PC-3 (cell line): ENCODE measurements at regions not wholly inside any gene's neighbourhood (a gene's known extent, or its start where the extent isn't known, plus 50 kb on each side); places are given as distances from the start of the nearest gene placed in this dataset.

Experiments used
- ATAC-seq: fragments of 200-7000 bp; cut with Tn5 transposase; 2 replicates; pipeline ENCODE4 v1.9.1; 2020; ENCODE audit warnings: mild to moderate bottlenecking, moderate library complexity
- BruUV-seq: library from RNA; stranded (reverse); fragments of 400-500 nt; replicated peaks from 2 replicates; lab custom pipeline; 2021; lab: Mats Ljungman, UMichigan
- CTCF ChIA-PET: fragments of 300-600 bp; sonication (Branson Sonifier 250); formaldehyde crosslinking; loops from one replicate; lab custom pipeline; 2022; ENCODE audit warnings: antibody characterized with exemption; lab: Charles Lee
- POLR2A ChIA-PET: fragments of 300-600 bp; sonication (Branson Sonifier 250); formaldehyde crosslinking; loops from one replicate; lab custom pipeline; 2022; ENCODE audit warnings: antibody characterized with exemption; ENCODE audit not compliant: unreplicated experiment; lab: Charles Lee
- DNase-seq: peaks from one replicate; pipeline ENCODE4 v3.0.0-alpha.2; 2015
- H2AFZ ChIP-seq: fragments of 300-600 bp; sonication (generic); 2 replicates; pipeline ENCODE4 v1.6.0; 2016; ENCODE audit warnings: antibody characterized with exemption, low read length
- H3F3A ChIP-seq: fragments of 300-600 bp; sonication (generic); one replicate; pipeline ENCODE4 v1.6.0; 2017; ENCODE audit warnings: antibody characterized with exemption, low read length, control low read depth, mild to moderate bottlenecking; ENCODE audit not compliant: unreplicated experiment
- H3K27ac ChIP-seq: fragments of 300-600 bp; sonication (generic); 2 replicates; pipeline ENCODE4 v1.5.1; 2016; ENCODE audit warnings: mild to moderate bottlenecking, low read length
- H3K27me3 ChIP-seq: fragments of 300-600 bp; sonication (generic); 2 replicates; pipeline ENCODE4 v1.6.1; 2016; ENCODE audit warnings: low read length, mixed read lengths
- H3K36me3 ChIP-seq: fragments of 300-600 bp; sonication (generic); 2 replicates; pipeline ENCODE4 v1.6.1; 2016; ENCODE audit warnings: low read depth, mixed run types, low read length, mixed read lengths
- H3K4me1 ChIP-seq: fragments of 300-600 bp; sonication (generic); 2 replicates; pipeline ENCODE4 v1.5.1; 2016; ENCODE audit warnings: low read length; ENCODE audit not compliant: insufficient read depth
- H3K4me2 ChIP-seq: fragments of 300-600 bp; sonication (generic); 2 replicates; pipeline ENCODE4 v1.6.0; 2016; ENCODE audit warnings: low read length
- H3K4me3 ChIP-seq: fragments of 300-600 bp; sonication (generic); 2 replicates; pipeline ENCODE4 v1.5.1; 2016; ENCODE audit warnings: mild to moderate bottlenecking, low read length, mixed read lengths
- H3K79me2 ChIP-seq: fragments of 300-600 bp; sonication (generic); 2 replicates; pipeline ENCODE4 v1.6.1; 2017; ENCODE audit warnings: low read length, mixed read lengths
- H3K9ac ChIP-seq: fragments of 300-600 bp; sonication (generic); 2 replicates; pipeline ENCODE4 v1.6.0; 2016; ENCODE audit warnings: mild to moderate bottlenecking, low read length
- H3K9me2 ChIP-seq: fragments of 300-600 bp; sonication (generic); replicated peaks from 2 replicates; pipeline ENCODE4 v1.6.1; 2016; ENCODE audit warnings: mixed run types, low read length, mixed read lengths
- H3K9me3 ChIP-seq: fragments of 300-600 bp; sonication (generic); 2 replicates; pipeline ENCODE4 v1.6.1; 2016; ENCODE audit warnings: low read length, mixed read lengths
- H4K20me1 ChIP-seq: fragments of 300-600 bp; sonication (generic); 2 replicates; pipeline ENCODE4 v1.6.1; 2016; ENCODE audit warnings: low read length, mixed read lengths
- EZH2 ChIP-seq: fragments of 300-600 bp; sonication (generic); IDR thresholded peaks from one replicate; pipeline ENCODE4 v1.6.1; 2017; ENCODE audit warnings: antibody characterized with exemption, mild to moderate bottlenecking, low read length; ENCODE audit not compliant: unreplicated experiment
- EZH2phosphoT487 ChIP-seq: fragments of 300-600 bp; sonication (generic); IDR thresholded peaks from 2 replicates; pipeline ENCODE4 v1.6.1; 2018; ENCODE audit warnings: mild to moderate bottlenecking, antibody characterized with exemption, low read length, borderline replicate concordance
- intact Hi-C: fragments of 100-400 bp; cut with micrococcal nuclease; formaldehyde crosslinking; loops from 2 replicates; pipeline ENCODE4 v1.9.0; 2023
- TF ChIP-seq, protein P1 (sequence below): fragments of 300-600 bp; sonication (generic); conservative IDR thresholded peaks from 2 replicates; pipeline ENCODE4 v1.5.1; 2017; ENCODE audit warnings: antibody characterized with exemption, low read depth, mild to moderate bottlenecking, low read length

GRCh38 chr15:96042734-96043224 lies 287.7 kb upstream of the NR2F2 start:
- no peaks in the 10 kb centered on the region for H3F3A ChIP-seq
- no peak for DNase-seq
- POLR2A ChIA-PET: no interaction called here
- intact Hi-C loops: no loop called here
- no peaks in the 10 kb centered on the region for H3K27me3 ChIP-seq
- H3K4me2 ChIP-seq: no peak overlapping the region
- CTCF ChIA-PET: no interaction called here
- no peak overlapping the region for H3K9ac ChIP-seq
- H3K9me3 ChIP-seq: no peaks in the 10 kb centered on the region
- H3K27ac ChIP-seq: no peak overlapping the region
- no peaks in the 10 kb centered on the region for H3K79me2 ChIP-seq
- H3K36me3 ChIP-seq: no peaks in the 10 kb centered on the region
- no peaks in the 10 kb centered on the region for H3K9me2 ChIP-seq
- no peak overlapping the region for H3K4me3 ChIP-seq
- no peaks in the 10 kb centered on the region for H3K4me1 ChIP-seq
- no peak for ATAC-seq
- BruUV-seq: no TSS peak
- TF ChIP-seq EZH2phosphoT487 (no peak), EZH2 (no peak)
- TF ChIP-seq, protein P1, sequence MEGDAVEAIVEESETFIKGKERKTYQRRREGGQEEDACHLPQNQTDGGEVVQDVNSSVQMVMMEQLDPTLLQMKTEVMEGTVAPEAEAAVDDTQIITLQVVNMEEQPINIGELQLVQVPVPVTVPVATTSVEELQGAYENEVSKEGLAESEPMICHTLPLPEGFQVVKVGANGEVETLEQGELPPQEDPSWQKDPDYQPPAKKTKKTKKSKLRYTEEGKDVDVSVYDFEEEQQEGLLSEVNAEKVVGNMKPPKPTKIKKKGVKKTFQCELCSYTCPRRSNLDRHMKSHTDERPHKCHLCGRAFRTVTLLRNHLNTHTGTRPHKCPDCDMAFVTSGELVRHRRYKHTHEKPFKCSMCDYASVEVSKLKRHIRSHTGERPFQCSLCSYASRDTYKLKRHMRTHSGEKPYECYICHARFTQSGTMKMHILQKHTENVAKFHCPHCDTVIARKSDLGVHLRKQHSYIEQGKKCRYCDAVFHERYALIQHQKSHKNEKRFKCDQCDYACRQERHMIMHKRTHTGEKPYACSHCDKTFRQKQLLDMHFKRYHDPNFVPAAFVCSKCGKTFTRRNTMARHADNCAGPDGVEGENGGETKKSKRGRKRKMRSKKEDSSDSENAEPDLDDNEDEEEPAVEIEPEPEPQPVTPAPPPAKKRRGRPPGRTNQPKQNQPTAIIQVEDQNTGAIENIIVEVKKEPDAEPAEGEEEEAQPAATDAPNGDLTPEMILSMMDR: no peak
- no peaks in the 10 kb centered on the region for H4K20me1 ChIP-seq
- no peak overlapping the region for H2AFZ ChIP-seq

- ChIA-PET CTCF (no interaction called here), POLR2A (no interaction called here)
- H3K9ac ChIP-seq: no peak overlapping the region
- H3K4me1 ChIP-seq: no peaks in the 10 kb centered on the region
- H3K79me2 ChIP-seq: no peaks in the 10 kb centered on the region
- no peak overlapping the region for H3K4me3 ChIP-seq
- H2AFZ ChIP-seq: no peak overlapping the region
- no peaks in the 10 kb centered on the region for H3K9me2 ChIP-seq
- no peak overlapping the region for H3K4me2 ChIP-seq
- TF ChIP-seq, protein P1: no peak
- TF ChIP-seq EZH2 (no peak), EZH2phosphoT487 (no peak)
- H3K9me3 ChIP-seq: no peaks in the 10 kb centered on the region
- no peaks in the 10 kb centered on the region for H3F3A ChIP-seq
- H3K27ac ChIP-seq: no peak overlapping the region
- H4K20me1 ChIP-seq: no peaks in the 10 kb centered on the region
- H3K27me3 ChIP-seq: no peaks in the 10 kb centered on the region
- intact Hi-C loops: no loop called here
- no peaks in the 10 kb centered on the region for H3K36me3 ChIP-seq
- ATAC-seq (no peak), DNase-seq (no peak)
- no TSS peak for BruUV-seq
Observed at GRCh38 chr15:96043591-96044171, 286.8 kb upstream of the NR2F2 start.

DNA sequence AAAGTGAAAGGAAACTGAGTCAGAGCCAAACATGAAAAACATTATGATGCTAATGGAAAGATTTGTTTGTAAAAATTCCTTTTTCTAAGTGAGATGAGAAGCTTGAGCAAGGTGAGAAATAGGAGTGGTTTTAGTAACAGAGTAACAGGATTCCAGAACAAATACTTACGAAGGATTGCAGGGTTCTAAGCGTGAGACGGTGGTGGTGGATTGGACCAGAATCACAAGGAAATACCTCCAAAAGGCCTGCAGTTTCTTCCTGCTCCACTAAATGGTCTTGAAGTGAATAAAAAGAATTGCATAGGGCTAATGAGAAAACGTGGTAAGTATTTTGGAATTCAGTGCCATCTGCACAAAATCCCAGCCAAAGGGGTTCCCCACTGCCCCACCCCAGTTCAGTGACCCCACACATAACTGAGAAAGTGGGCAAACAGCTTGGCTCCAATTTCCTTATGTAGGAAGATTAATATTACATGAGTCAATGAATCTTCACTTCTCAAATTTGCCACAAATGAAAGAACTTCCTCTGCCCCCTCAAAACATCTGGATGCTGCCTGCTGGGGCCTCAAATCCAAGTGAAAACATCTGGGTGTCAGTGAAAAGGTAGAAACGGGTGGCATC lies 283.8 kb upstream of the NR2F2 start:
- H3K4me2 ChIP-seq: no peak overlapping the region

More for the DNA sequence above, 283.8 kb upstream of the NR2F2 start:
- no peaks in the 10 kb centered on the region for H3F3A ChIP-seq
- H4K20me1 ChIP-seq: no peaks in the 10 kb centered on the region
- H3K36me3 ChIP-seq: no peaks in the 10 kb centered on the region
- no peak for DNase-seq
- BruUV-seq: no TSS peak
- ChIA-PET POLR2A (no interaction called here), CTCF (no interaction called here)
- H3K4me3 ChIP-seq: no peak overlapping the region
- no peaks in the 10 kb centered on the region for H3K4me1 ChIP-seq
- H2AFZ ChIP-seq: no peak overlapping the region
- H3K79me2 ChIP-seq: no peaks in the 10 kb centered on the region
- intact Hi-C loops: no loop called here
- TF ChIP-seq EZH2phosphoT487 (no peak), EZH2 (no peak)
- TF ChIP-seq, protein P1: no peak
- H3K9me3 ChIP-seq: no peaks in the 10 kb centered on the region
- ATAC-seq: no peak
- no peaks in the 10 kb centered on the region for H3K9me2 ChIP-seq
- no peaks in the 10 kb centered on the region for H3K27me3 ChIP-seq
- H3K9ac ChIP-seq: no peak overlapping the region
- no peak overlapping the region for H3K27ac ChIP-seq
